Thyroid gland (tissue), 4 donors: ENCODE measurements at regions not wholly inside any gene's neighbourhood (a gene's known extent, or its start where the extent isn't known, plus 50 kb on each side); places are given as distances from the start of the nearest gene placed in this dataset.
"Not testable (repeated sequence)": the region's sequence is repeated elsewhere in the genome, so short reads cannot be mapped to it uniquely, and the experiment has no call there.

Experiments
- DNase-seq, 2 donors: peaks; one replicate each; pipeline ENCODE4 v3.0.0-alpha.2; 2019
- H3K27ac ChIP-seq, 3 donors: fragments of 200-600 bp; sonication (generic); 1 replicate in 2 of 3; 2 replicates in 1 of 3; pipeline ENCODE4 v1.5.1; 2016 to 2019; ENCODE audit warnings: mild to moderate bottlenecking in 1 of 3, moderate library complexity in 1 of 3
- H3K27me3 ChIP-seq: fragments of 200-600 bp; sonication (generic); one replicate; pipeline ENCODE4 v1.5.1; 2019
- H3K36me3 ChIP-seq, 2 donors: fragments of 200-600 bp; sonication (generic); one replicate each; pipeline ENCODE4 v1.5.1; 2016 to 2019
- H3K4me1 ChIP-seq, 2 donors: fragments of 200-600 bp; sonication (generic); one replicate each; pipeline ENCODE4 v1.5.1; 2017 to 2019
- H3K4me3 ChIP-seq, 3 donors: fragments of 200-600 bp; sonication (generic); replicated peaks in 1 of 3; 1 replicate in 2 of 3; 2 replicates in 1 of 3; pipeline ENCODE4 v1.5.1; 2016; ENCODE audit warnings: mild to moderate bottlenecking in 1 of 3
- H3K9me3 ChIP-seq: fragments of 200-600 bp; sonication (generic); one replicate; pipeline ENCODE4 v1.5.1; 2017
- CTCF ChIP-seq, 6 experiments: fragments of 200-600 bp in 3 of 6; fragments of 450-650 bp in 3 of 6; sonication (generic) in 3 of 6; IDR thresholded peaks; one replicate each; pipeline ENCODE4 v1.5.1; 2016 to 2019; ENCODE audit warnings: antibody characterized with exemption in 6 of 6, mild to moderate bottlenecking in 2 of 6, inconsistent platforms in 1 of 6, moderate library complexity in 1 of 6
- POLR2A ChIP-seq, 2 donors: fragments of 450-650 bp; IDR thresholded peaks; one replicate each; pipeline ENCODE4 v1.6.1; 2017; ENCODE audit warnings: antibody characterized with exemption in 2 of 2, mild to moderate bottlenecking in 2 of 2, moderate library complexity in 1 of 2
- WGBS, 2 donors: methylation state at CpG; one replicate each; pipeline ENCODE4 v1.1.5; 2017; 5-methylcytosine and 5-hydroxymethylcytosine counted together
- intact Hi-C: fragments of 100-400 bp; cut with DNase I; formaldehyde crosslinking; loops from one replicate; pipeline ENCODE4 v1.15.1; 2023

- Histone ChIP-seq H3K4me1 (no peaks in the 10 kb centered on the region), H3K4me3 (no peak overlapping the region), H3K36me3 (no peaks in the 10 kb centered on the region), H3K27ac (no peak overlapping the region), H3K27me3 (no peaks in the 10 kb centered on the region), H3K9me3 (no peaks in the 10 kb centered on the region)
- no peak for DNase-seq
- intact Hi-C loops = no loop called here
- WGBS, 2 donors = 98 to 100% methylated on average over 1 of the region's 1 CpG
- TF ChIP-seq CTCF (IDR thresholded peaks at IDR 0.05) = no peak
- TF ChIP-seq POLR2A (IDR thresholded peaks at IDR 0.05) = no peak
These were observed 484.9 kb downstream of the COL12A1 start for GRCh38 chr6:74720923-74721322.

GRCh38 chr6:74717591-74717990 is 488.3 kb downstream of the COL12A1 start:
- intact Hi-C loops = no loop called here
- H3K27ac ChIP-seq = no peak overlapping the region

GRCh38 chr6:74715355-74716085 is 490.3 kb downstream of the COL12A1 start:
- intact Hi-C loops = no loop called here
- no peaks in the 10 kb centered on the region for H3K4me1 ChIP-seq
- no peaks in the 10 kb centered on the region for H3K27me3 ChIP-seq
- no peak overlapping the region for H3K4me3 ChIP-seq
- no peak overlapping the region for H3K27ac ChIP-seq
- H3K36me3 ChIP-seq = no peaks in the 10 kb centered on the region
- DNase-seq = no peak
- 60 to 67% methylated on average over 1 of the region's 1 CpG for WGBS, 2 donors
- no peaks in the 10 kb centered on the region for H3K9me3 ChIP-seq
- no peak for TF ChIP-seq POLR2A (IDR thresholded peaks at IDR 0.05)

More at GRCh38 chr6:74717591-74717990, 488.3 kb downstream of the COL12A1 start:
- no peaks in the 10 kb centered on the region for H3K9me3 ChIP-seq
- H3K4me1 ChIP-seq = no peaks in the 10 kb centered on the region
- no peaks in the 10 kb centered on the region for H3K27me3 ChIP-seq
- H3K36me3 ChIP-seq = no peaks in the 10 kb centered on the region
- H3K4me3 ChIP-seq = no peak overlapping the region
- no peak for DNase-seq
- TF ChIP-seq CTCF (IDR thresholded peaks at IDR 0.05) = no peak
- TF ChIP-seq POLR2A (IDR thresholded peaks at IDR 0.05) = no peak

GRCh38 chr6:74713941-74714340 is 491.9 kb downstream of the COL12A1 start:
- no peaks in the 10 kb centered on the region for H3K36me3 ChIP-seq
- TF ChIP-seq POLR2A (IDR thresholded peaks at IDR 0.05) (no peak), CTCF (IDR thresholded peaks at IDR 0.05) (no peak)
- no peak for DNase-seq
- intact Hi-C loops = no loop called here
- no peaks in the 10 kb centered on the region for H3K4me1 ChIP-seq
- no peak overlapping the region for H3K4me3 ChIP-seq
- no peak overlapping the region for H3K27ac ChIP-seq
- no peaks in the 10 kb centered on the region for H3K27me3 ChIP-seq
- H3K9me3 ChIP-seq = no peaks in the 10 kb centered on the region

GRCh38 chr6:74705451-74705850 is 500.4 kb downstream of the COL12A1 start:
- TF ChIP-seq CTCF (IDR thresholded peaks at IDR 0.05) (no peak), POLR2A (IDR thresholded peaks at IDR 0.05) (no peak)
- Histone ChIP-seq H3K9me3 (no peaks in the 10 kb centered on the region), H3K27me3 (no peaks in the 10 kb centered on the region), H3K4me1 (no peaks in the 10 kb centered on the region), H3K27ac (no peak overlapping the region), H3K4me3 (no peak overlapping the region), H3K36me3 (no peaks in the 10 kb centered on the region)
- WGBS, 2 donors = 67 to 81% methylated on average over 1 of the region's 1 CpG
- no peak for DNase-seq
- intact Hi-C loops = no loop called here

GRCh38 chr6:74704540-74704939 is 501.3 kb downstream of the COL12A1 start:
- 88 to 90% methylated on average over 7 of the region's 7 CpGs for WGBS, 2 donors
- H3K27ac ChIP-seq, DNase-seq, H3K4me1 ChIP-seq, H3K4me3 ChIP-seq, H3K9me3 ChIP-seq, intact Hi-C loops, H3K36me3 ChIP-seq, H3K27me3 ChIP-seq: not testable (repeated sequence)
